SK-N-MC (cell line): ENCODE measurements at regions not wholly inside any gene's neighbourhood (a gene's known extent, or its start where the extent isn't known, plus 50 kb on each side); places are given as distances from the start of the nearest gene placed in this dataset.

Source experiments
- DNase-seq: peaks from one replicate; pipeline ENCODE4 v3.0.0-alpha.2; 2011; ENCODE audit warnings: low read depth, low spot score
- H3K27ac ChIP-seq: fragments of 200-600 bp; sonication (generic); 2 replicates; pipeline ENCODE4 v1.5.1; 2016; ENCODE audit warnings: mixed run types
- H3K36me3 ChIP-seq: fragments of 200-600 bp; sonication (generic); 2 replicates; pipeline ENCODE4 v1.6.1; 2017; ENCODE audit warnings: antibody characterized with exemption, low read length, mixed read lengths; ENCODE audit not compliant: insufficient read depth
- H3K4me3 ChIP-seq: fragments of 200-600 bp; sonication (generic); 2 replicates; pipeline ENCODE4 v1.5.1; 2016
- H3K9ac ChIP-seq: fragments of 200-600 bp; sonication (generic); 2 replicates; pipeline ENCODE4 v1.8.0; 2017; ENCODE audit warnings: mixed run types, mixed read lengths; ENCODE audit not compliant: insufficient read length
- H3K9me3 ChIP-seq: fragments of 200-600 bp; sonication (generic); 2 replicates; pipeline ENCODE4 v1.6.1; 2017; ENCODE audit warnings: low read depth, mild to moderate bottlenecking, antibody characterized with exemption, low read length, moderate library complexity, mixed read lengths
- EZH2 ChIP-seq: fragments of 200-600 bp; sonication (generic); IDR thresholded peaks from one replicate; pipeline ENCODE4 v1.6.1; 2017; ENCODE audit warnings: antibody characterized with exemption
- FOXP2 ChIP-seq: optimal IDR thresholded peaks from 2 replicates; pipeline ENCODE3; 2011; ENCODE audit warnings: mild to moderate bottlenecking, moderate library complexity; ENCODE audit not compliant: insufficient read depth; ENCODE audit errors: extremely low read length, control extremely low read depth
- POLR2AphosphoS5 ChIP-seq: IDR thresholded peaks from 2 replicates; pipeline ENCODE4 v1.6.1; 2012; ENCODE audit warnings: mild to moderate bottlenecking, low read depth, low read length, borderline replicate concordance

GRCh38 chr3:25142609-25143355 is 285.3 kb upstream of the RARB start:
- Histone ChIP-seq H3K9ac (no peak overlapping the region), H3K4me3 (no peak overlapping the region), H3K36me3 (no peaks in the 10 kb centered on the region), H3K27ac (no peak overlapping the region), H3K9me3 (no peaks in the 10 kb centered on the region)
- TF ChIP-seq POLR2AphosphoS5 = no peak
- no peak for TF ChIP-seq FOXP2
- no peak for TF ChIP-seq EZH2
- DNase-seq = no peak

GRCh38 chr3:25143356-25144025 is 284.6 kb upstream of the RARB start:
- TF ChIP-seq EZH2 (no peak), FOXP2 (no peak), POLR2AphosphoS5 (no peak)
- Histone ChIP-seq H3K9ac (no peak overlapping the region), H3K36me3 (no peaks in the 10 kb centered on the region), H3K27ac (no peak overlapping the region), H3K9me3 (no peaks in the 10 kb centered on the region), H3K4me3 (no peak overlapping the region)
- DNase-seq = no peak

- no peak for DNase-seq
- H3K27ac ChIP-seq = no peak overlapping the region
Measured at GRCh38 chr3:25144430-25144829, 283.6 kb upstream of the RARB start.

GRCh38 chr3:25145176-25145575 is 282.9 kb upstream of the RARB start:
- no peaks in the 10 kb centered on the region for H3K9me3 ChIP-seq

More at GRCh38 chr3:25144430-25144829, 283.6 kb upstream of the RARB start:
- H3K4me3 ChIP-seq = no peak overlapping the region
- no peaks in the 10 kb centered on the region for H3K36me3 ChIP-seq
- no peaks in the 10 kb centered on the region for H3K9me3 ChIP-seq
- no peak overlapping the region for H3K9ac ChIP-seq
- TF ChIP-seq FOXP2 (no peak), EZH2 (no peak), POLR2AphosphoS5 (no peak)

GRCh38 chr3:25150199-25150598 is 277.9 kb upstream of the RARB start:
- no peak for DNase-seq
- no peak for TF ChIP-seq POLR2AphosphoS5
- TF ChIP-seq EZH2 = no peak
- no peak for TF ChIP-seq FOXP2
- H3K36me3 ChIP-seq = no peaks in the 10 kb centered on the region
- no peak overlapping the region for H3K27ac ChIP-seq
- H3K9me3 ChIP-seq = no peaks in the 10 kb centered on the region
- no peak overlapping the region for H3K9ac ChIP-seq
- H3K4me3 ChIP-seq = no peak overlapping the region

More at GRCh38 chr3:25145176-25145575, 282.9 kb upstream of the RARB start:
- no peak for DNase-seq
- TF ChIP-seq FOXP2 = no peak
- no peak for TF ChIP-seq EZH2
- TF ChIP-seq POLR2AphosphoS5 = no peak
- H3K9ac ChIP-seq = no peak overlapping the region
- no peak overlapping the region for H3K27ac ChIP-seq
- no peaks in the 10 kb centered on the region for H3K36me3 ChIP-seq
- no peak overlapping the region for H3K4me3 ChIP-seq

- Histone ChIP-seq H3K36me3 (no peaks in the 10 kb centered on the region), H3K9me3 (no peaks in the 10 kb centered on the region), H3K27ac (no peak overlapping the region), H3K4me3 (peak overlapping the region; percentile 40), H3K9ac (no peak overlapping the region)
- DNase-seq = no peak
- TF ChIP-seq FOXP2 = no peak
- no peak for TF ChIP-seq EZH2
- no peak for TF ChIP-seq POLR2AphosphoS5
Measured at GRCh38 chr3:25151281-25151902, 276.7 kb upstream of the RARB start.

GRCh38 chr3:25151903-25152295 is 276.2 kb upstream of the RARB start:
- Histone ChIP-seq H3K4me3 (peak overlapping the region; percentile 40), H3K27ac (no peak overlapping the region), H3K9ac (no peak overlapping the region), H3K36me3 (no peaks in the 10 kb centered on the region), H3K9me3 (no peaks in the 10 kb centered on the region)
- no peak for TF ChIP-seq FOXP2
- no peak for TF ChIP-seq POLR2AphosphoS5
- no peak for TF ChIP-seq EZH2
- DNase-seq = no peak

GRCh38 chr3:25153136-25153535 is 274.9 kb upstream of the RARB start:
- TF ChIP-seq EZH2 (no peak), FOXP2 (no peak), POLR2AphosphoS5 (no peak)
- no peak for DNase-seq
- Histone ChIP-seq H3K9me3 (no peaks in the 10 kb centered on the region), H3K27ac (no peak overlapping the region), H3K36me3 (no peaks in the 10 kb centered on the region), H3K9ac (no peak overlapping the region), H3K4me3 (no peak overlapping the region)
